Endodermal cell (in vitro differentiated cells): ENCODE measurements at regions not wholly inside any gene's neighbourhood (a gene's known extent, or its start where the extent isn't known, plus 50 kb on each side); places are given as distances from the start of the nearest gene placed in this dataset.

Source experiments
- DNase-seq: peaks from one replicate; pipeline ENCODE4 v3.0.0-alpha.2; 2017
- H3K27ac ChIP-seq: 2 replicates; pipeline ENCODE4 v1.5.1; 2013; ENCODE audit warnings: mild to moderate bottlenecking, low read depth, low read length, moderate library complexity
- H3K27me3 ChIP-seq: 2 replicates; pipeline ENCODE4 v1.6.1; 2013; ENCODE audit warnings: mild to moderate bottlenecking, low read length, moderate library complexity; ENCODE audit not compliant: insufficient read depth, control insufficient read depth, poor library complexity, severe bottlenecking
- H3K36me3 ChIP-seq: 2 replicates; pipeline ENCODE4 v1.7.0; 2013; ENCODE audit warnings: mild to moderate bottlenecking, low read length, moderate library complexity; ENCODE audit not compliant: control insufficient read depth, insufficient read depth
- H3K4me1 ChIP-seq: one replicate; pipeline ENCODE4 v1.7.0; 2013; ENCODE audit warnings: low read length; ENCODE audit not compliant: control insufficient read depth, insufficient read depth
- H3K4me3 ChIP-seq: 2 replicates; pipeline ENCODE4 v1.5.1; 2013; ENCODE audit warnings: mild to moderate bottlenecking, low read length, moderate library complexity
- H3K9ac ChIP-seq: 2 replicates; pipeline ENCODE4 v1.6.1; 2013; ENCODE audit warnings: mild to moderate bottlenecking, low read length, moderate library complexity; ENCODE audit not compliant: poor library complexity, severe bottlenecking; ENCODE audit errors: extremely low read depth
- H3K9me3 ChIP-seq: 2 replicates; pipeline ENCODE4 v1.6.1; 2013; ENCODE audit warnings: mild to moderate bottlenecking, low read length, moderate library complexity; ENCODE audit not compliant: control insufficient read depth
- H3K27ac Mint-ChIP-seq: 2 replicates; pipeline ENCODE4 v1.8.0; 2020; ENCODE audit warnings: mixed read lengths
- H3K27me3 Mint-ChIP-seq: 2 replicates; pipeline ENCODE4 v1.8.0; 2021; ENCODE audit warnings: mild to moderate bottlenecking, mixed read lengths; ENCODE audit not compliant: insufficient read depth
- H3K36me3 Mint-ChIP-seq: 2 replicates; pipeline ENCODE4 v1.8.0; 2020; ENCODE audit warnings: low read depth, mixed read lengths
- H3K4me1 Mint-ChIP-seq: 2 replicates; pipeline ENCODE4 v1.8.0; 2020; ENCODE audit warnings: mixed read lengths
- H3K4me3 Mint-ChIP-seq: 2 replicates; pipeline ENCODE4 v1.8.0; 2020; ENCODE audit warnings: mild to moderate bottlenecking, moderate library complexity, mixed read lengths
- H3K9me3 Mint-ChIP-seq: 2 replicates; pipeline ENCODE4 v1.8.0; 2020; ENCODE audit warnings: mild to moderate bottlenecking, mixed read lengths
- CTCF ChIP-seq: fragments of 200-600 bp; sonication (generic); conservative IDR thresholded peaks from 2 replicates; pipeline ENCODE4 v1.5.0; 2021; ENCODE audit warnings: antibody characterized with exemption, mild to moderate bottlenecking
- WGBS, 2 experiments: methylation state at CpG; one replicate each; pipeline versions ENCODE4 v1.1.5 to v1.1.7; 2013; ENCODE audit warnings: missing lambda C conversion rate in 2 of 2, mixed read lengths in 1 of 2; ENCODE audit not compliant: insufficient coverage in 1 of 2, insufficient read length in 1 of 2; 5-methylcytosine and 5-hydroxymethylcytosine counted together

- Mint-ChIP-seq H3K4me1 (peaks cover 8% of the 10 kb centered on the region), H3K9me3 (no peaks in the 10 kb centered on the region), H3K27me3 (no peaks in the 10 kb centered on the region), H3K27ac (no peak overlapping the region), H3K4me3 (no peak overlapping the region), H3K36me3 (no peaks in the 10 kb centered on the region)
- Histone ChIP-seq H3K9me3 (no peaks in the 10 kb centered on the region), H3K4me1 (no peaks in the 10 kb centered on the region), H3K4me3 (no peak overlapping the region), H3K9ac (no peak overlapping the region), H3K36me3 (no peaks in the 10 kb centered on the region), H3K27ac (no peak overlapping the region), H3K27me3 (no peaks in the 10 kb centered on the region)
- no peak for DNase-seq
- TF ChIP-seq CTCF: no peak
- 87% methylated on average over 2 of the region's 2 CpGs; no CpG with 5 or more reads in 1 of the 2 experiments for WGBS, 2 experiments
Observed at GRCh38 chr3:22276351-22276750, 525.3 kb upstream of the ZNF385D start.

GRCh38 chr3:22284559-22284958 is 533.5 kb upstream of the ZNF385D start:
- Histone ChIP-seq H3K36me3 (no peaks in the 10 kb centered on the region), H3K27me3 (no peaks in the 10 kb centered on the region), H3K27ac (no peak overlapping the region), H3K9me3 (no peaks in the 10 kb centered on the region), H3K4me1 (no peaks in the 10 kb centered on the region), H3K9ac (no peak overlapping the region), H3K4me3 (no peak overlapping the region)
- TF ChIP-seq CTCF: no peak
- no peak overlapping the region for H3K27ac Mint-ChIP-seq
- H3K4me3 Mint-ChIP-seq: no peak overlapping the region
- no peaks in the 10 kb centered on the region for H3K27me3 Mint-ChIP-seq
- no peaks in the 10 kb centered on the region for H3K9me3 Mint-ChIP-seq
- no peak for DNase-seq
- H3K36me3 Mint-ChIP-seq: no peaks in the 10 kb centered on the region
- WGBS, 2 experiments: 95% methylated on average over 1 of the region's 1 CpG; no CpG with 5 or more reads in 1 of the 2 experiments
- H3K4me1 Mint-ChIP-seq: peaks cover 8% of the 10 kb centered on the region

- H3K9ac ChIP-seq: no peak overlapping the region
- no peak for DNase-seq
- no peaks in the 10 kb centered on the region for H3K9me3 ChIP-seq
- TF ChIP-seq CTCF: no peak
- 0% methylated on average over 1 of the region's 1 CpG for WGBS, 2 experiments
- no peak overlapping the region for H3K27ac ChIP-seq
- Mint-ChIP-seq H3K4me3 (no peak overlapping the region), H3K36me3 (no peaks in the 10 kb centered on the region), H3K27me3 (no peaks in the 10 kb centered on the region), H3K9me3 (no peaks in the 10 kb centered on the region), H3K27ac (no peak overlapping the region), H3K4me1 (no peaks in the 10 kb centered on the region)
- no peaks in the 10 kb centered on the region for H3K4me1 ChIP-seq
- H3K27me3 ChIP-seq: no peaks in the 10 kb centered on the region
- no peaks in the 10 kb centered on the region for H3K36me3 ChIP-seq
- no peak overlapping the region for H3K4me3 ChIP-seq
Observed at GRCh38 chr3:22288756-22289155, 537.7 kb upstream of the ZNF385D start.
